ENCODE measurements at regions not wholly inside any gene's neighbourhood (a gene's known extent, or its start where the extent isn't known, plus 50 kb on each side); places are given as distances from the start of the nearest gene placed in this dataset.

GRCh38 chr9:3628239-3628638, 102.4 kb upstream of the RFX3 start:
- no peak for DNase-seq (ENCODE audit: low read depth)
- no peak overlapping the region for H3K4me3 ChIP-seq (replicated peaks; ENCODE audit: low read depth, low read length)
- TF ChIP-seq, protein P1, sequence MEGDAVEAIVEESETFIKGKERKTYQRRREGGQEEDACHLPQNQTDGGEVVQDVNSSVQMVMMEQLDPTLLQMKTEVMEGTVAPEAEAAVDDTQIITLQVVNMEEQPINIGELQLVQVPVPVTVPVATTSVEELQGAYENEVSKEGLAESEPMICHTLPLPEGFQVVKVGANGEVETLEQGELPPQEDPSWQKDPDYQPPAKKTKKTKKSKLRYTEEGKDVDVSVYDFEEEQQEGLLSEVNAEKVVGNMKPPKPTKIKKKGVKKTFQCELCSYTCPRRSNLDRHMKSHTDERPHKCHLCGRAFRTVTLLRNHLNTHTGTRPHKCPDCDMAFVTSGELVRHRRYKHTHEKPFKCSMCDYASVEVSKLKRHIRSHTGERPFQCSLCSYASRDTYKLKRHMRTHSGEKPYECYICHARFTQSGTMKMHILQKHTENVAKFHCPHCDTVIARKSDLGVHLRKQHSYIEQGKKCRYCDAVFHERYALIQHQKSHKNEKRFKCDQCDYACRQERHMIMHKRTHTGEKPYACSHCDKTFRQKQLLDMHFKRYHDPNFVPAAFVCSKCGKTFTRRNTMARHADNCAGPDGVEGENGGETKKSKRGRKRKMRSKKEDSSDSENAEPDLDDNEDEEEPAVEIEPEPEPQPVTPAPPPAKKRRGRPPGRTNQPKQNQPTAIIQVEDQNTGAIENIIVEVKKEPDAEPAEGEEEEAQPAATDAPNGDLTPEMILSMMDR (IDR thresholded peaks at IDR 0.05; ENCODE audit: low read length, missing control alignments) = no peak

- TF ChIP-seq, protein P1 (IDR thresholded peaks at IDR 0.05; ENCODE audit: low read length, missing control alignments) = no peak
- no peak overlapping the region for H3K4me3 ChIP-seq (replicated peaks; ENCODE audit: low read depth, low read length)
- DNase-seq (ENCODE audit: low read depth) = no peak
These were observed 82.2 kb upstream of the RFX3 start for GRCh38 chr9:3608011-3608410.

DNA sequence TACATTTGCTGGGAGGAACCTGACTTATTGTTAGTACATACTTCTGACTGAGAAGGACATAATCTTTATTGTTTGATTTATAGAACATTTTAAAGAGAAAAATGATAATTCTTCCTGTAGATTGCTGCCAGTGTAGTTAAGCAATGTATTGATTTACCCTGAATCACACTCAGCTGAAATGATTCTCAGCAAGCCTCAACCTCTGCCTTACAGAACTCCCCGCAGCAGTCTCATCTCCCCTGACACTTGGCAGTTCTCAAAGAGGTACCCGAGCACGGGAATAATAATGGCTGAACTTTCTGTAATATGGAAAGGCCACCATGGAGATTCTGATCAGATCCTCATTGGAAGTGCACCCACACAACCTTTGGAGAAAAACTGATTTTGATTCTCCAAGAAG, 74.9 kb upstream of the RFX3 start:
- DNase-seq (ENCODE audit: low read depth) = no peak
- H3K4me3 ChIP-seq (replicated peaks; ENCODE audit: low read depth, low read length) = no peak overlapping the region
- TF ChIP-seq, protein P1 (IDR thresholded peaks at IDR 0.05; ENCODE audit: low read length, missing control alignments) = no peak

- TF ChIP-seq, protein P1 (IDR thresholded peaks at IDR 0.05; ENCODE audit: low read length, missing control alignments) = no peak
- DNase-seq (ENCODE audit: low read depth) = no peak
- H3K4me3 ChIP-seq (replicated peaks; ENCODE audit: low read depth, low read length) = no peak overlapping the region
These were observed 72.0 kb upstream of the RFX3 start for GRCh38 chr9:3597792-3598191.

DNA sequence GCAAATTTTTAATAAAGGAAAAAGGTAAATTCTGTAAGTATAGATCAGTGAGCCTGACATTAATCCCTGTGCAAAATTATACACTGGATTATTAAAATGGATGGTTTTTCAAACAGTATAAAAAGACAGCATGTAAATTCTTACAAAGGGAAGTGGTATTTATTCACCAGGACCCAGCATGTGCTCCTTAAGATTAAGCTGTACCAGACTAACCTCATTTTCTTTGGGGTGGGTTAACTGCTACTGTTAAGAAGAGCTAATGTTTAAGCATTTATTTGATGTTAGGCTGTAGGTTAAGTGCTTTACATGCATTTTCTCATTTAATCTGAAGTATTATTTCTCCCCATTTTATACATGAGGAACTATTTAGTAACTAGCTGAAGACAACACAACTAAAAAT, 60.3 kb upstream of the RFX3 start:
- no peak for DNase-seq (ENCODE audit: low read depth)
- H3K4me3 ChIP-seq (replicated peaks; ENCODE audit: low read depth, low read length) = no peak overlapping the region
- TF ChIP-seq, protein P1 (IDR thresholded peaks at IDR 0.05; ENCODE audit: low read length, missing control alignments) = no peak

- H3K4me3 ChIP-seq (replicated peaks; ENCODE audit: low read depth, low read length) = no peak overlapping the region
- TF ChIP-seq, protein P1 (IDR thresholded peaks at IDR 0.05; ENCODE audit: low read length, missing control alignments) = no peak
- DNase-seq (ENCODE audit: low read depth) = no peak
These were observed 59.8 kb upstream of the RFX3 start for GRCh38 chr9:3585606-3586005.

GRCh38 chr9:3578786-3579185, 53.0 kb upstream of the RFX3 start:
- H3K4me3 ChIP-seq (replicated peaks; ENCODE audit: low read depth, low read length) = no peak overlapping the region
- TF ChIP-seq, protein P1 (IDR thresholded peaks at IDR 0.05; ENCODE audit: low read length, missing control alignments) = no peak
- DNase-seq (ENCODE audit: low read depth) = peak; percentile 51

All from fibroblast of pulmonary artery (primary cell).